ENCODE measurements at regions not wholly inside any gene's neighbourhood (a gene's known extent, or its start where the extent isn't known, plus 50 kb on each side); places are given as distances from the start of the nearest gene placed in this dataset.

- Mint-ChIP-seq H3K36me3 (ENCODE audit: low read depth) (no peaks in the 10 kb centered on the region), H3K27me3 (ENCODE audit: low read depth) (no peaks in the 10 kb centered on the region), H3K27ac (ENCODE audit: unreplicated experiment) (no peak overlapping the region), H3K4me1 (peaks cover 4% of the 10 kb centered on the region), H3K4me3 (no peak overlapping the region), H3K9me3 (no peaks in the 10 kb centered on the region)
- TF ChIP-seq CTCF (conservative IDR thresholded peaks at IDR 0.05): no peak
- DNase-seq (ENCODE audit: low read depth, low spot score): no peak
Observed at GRCh38 chr3:1616744-1617143, 481.9 kb upstream of the CNTN4 start.

- H3K4me3 Mint-ChIP-seq: no peak overlapping the region
- no peak for TF ChIP-seq CTCF (conservative IDR thresholded peaks at IDR 0.05)
- H3K27me3 Mint-ChIP-seq (ENCODE audit: low read depth): no peaks in the 10 kb centered on the region
- no peak overlapping the region for H3K27ac Mint-ChIP-seq (ENCODE audit: unreplicated experiment)
- DNase-seq (ENCODE audit: low read depth, low spot score): no peak
- no peaks in the 10 kb centered on the region for H3K4me1 Mint-ChIP-seq
- no peaks in the 10 kb centered on the region for H3K9me3 Mint-ChIP-seq
- H3K36me3 Mint-ChIP-seq (ENCODE audit: low read depth): no peaks in the 10 kb centered on the region
Observed at GRCh38 chr3:1623896-1624295, 474.8 kb upstream of the CNTN4 start.

GRCh38 chr3:1632128-1632527 lies 466.5 kb upstream of the CNTN4 start:
- H3K27ac Mint-ChIP-seq (ENCODE audit: unreplicated experiment): peak overlapping the region; percentile 63
- no peaks in the 10 kb centered on the region for H3K36me3 Mint-ChIP-seq (ENCODE audit: low read depth)
- DNase-seq (ENCODE audit: low read depth, low spot score): no peak
- H3K4me3 Mint-ChIP-seq: no peak overlapping the region
- TF ChIP-seq CTCF (conservative IDR thresholded peaks at IDR 0.05): no peak
- H3K9me3 Mint-ChIP-seq: no peaks in the 10 kb centered on the region
- peaks cover 6% of the 10 kb centered on the region for H3K4me1 Mint-ChIP-seq
- peaks cover 5% of the 10 kb centered on the region for H3K27me3 Mint-ChIP-seq (ENCODE audit: low read depth)

- no peaks in the 10 kb centered on the region for H3K4me1 Mint-ChIP-seq
- H3K9me3 Mint-ChIP-seq: peaks cover 2% of the 10 kb centered on the region
- no peak for TF ChIP-seq CTCF (conservative IDR thresholded peaks at IDR 0.05)
- H3K36me3 Mint-ChIP-seq (ENCODE audit: low read depth): no peaks in the 10 kb centered on the region
- DNase-seq (ENCODE audit: low read depth, low spot score): no peak
- no peak overlapping the region for H3K4me3 Mint-ChIP-seq
- no peak overlapping the region for H3K27ac Mint-ChIP-seq (ENCODE audit: unreplicated experiment)
- H3K27me3 Mint-ChIP-seq (ENCODE audit: low read depth): no peaks in the 10 kb centered on the region
Observed at GRCh38 chr3:1661839-1662238, 436.8 kb upstream of the CNTN4 start.

- no peak for TF ChIP-seq CTCF (conservative IDR thresholded peaks at IDR 0.05)
- H3K36me3 Mint-ChIP-seq (ENCODE audit: low read depth): no peaks in the 10 kb centered on the region
- peaks cover 2% of the 10 kb centered on the region for H3K9me3 Mint-ChIP-seq
- no peak overlapping the region for H3K4me3 Mint-ChIP-seq
- DNase-seq (ENCODE audit: low read depth, low spot score): no peak
- H3K4me1 Mint-ChIP-seq: no peaks in the 10 kb centered on the region
- H3K27me3 Mint-ChIP-seq (ENCODE audit: low read depth): no peaks in the 10 kb centered on the region
- no peak overlapping the region for H3K27ac Mint-ChIP-seq (ENCODE audit: unreplicated experiment)
Observed at GRCh38 chr3:1664266-1664665, 434.4 kb upstream of the CNTN4 start.

- no peak for TF ChIP-seq CTCF (conservative IDR thresholded peaks at IDR 0.05)
- no peak overlapping the region for H3K4me3 Mint-ChIP-seq
- H3K27me3 Mint-ChIP-seq (ENCODE audit: low read depth): no peaks in the 10 kb centered on the region
- no peak for DNase-seq (ENCODE audit: low read depth, low spot score)
- H3K27ac Mint-ChIP-seq (ENCODE audit: unreplicated experiment): no peak overlapping the region
- no peaks in the 10 kb centered on the region for H3K4me1 Mint-ChIP-seq
- no peaks in the 10 kb centered on the region for H3K36me3 Mint-ChIP-seq (ENCODE audit: low read depth)
- H3K9me3 Mint-ChIP-seq: peaks cover 2% of the 10 kb centered on the region
Observed at GRCh38 chr3:1666865-1667264, 431.8 kb upstream of the CNTN4 start.

All from neural crest cell (in vitro differentiated cells).